ENCODE measurements at regions not wholly inside any gene's neighbourhood (a gene's known extent, or its start where the extent isn't known, plus 50 kb on each side); places are given as distances from the start of the nearest gene placed in this dataset.

- H3K4me3 ChIP-seq (ENCODE audit: low read depth in 2 of 2, low read length in 2 of 2): no peak overlapping the region
- no peak overlapping the region for H3K27ac ChIP-seq (ENCODE audit: low read length)
- no peaks in the 10 kb centered on the region for H3K36me3 ChIP-seq (ENCODE audit: control insufficient read depth, insufficient read depth, low read length)
- intact Hi-C loops (cut with micrococcal nuclease; ENCODE audit: unreplicated experiment) (no loop called here), in situ Hi-C loops (cut with HindIII; ENCODE audit: low pct_unique_long_range_greater_than_20kb, low sequenced_read_pairs) (no loop called here)
- no peaks in the 10 kb centered on the region for H3K9me3 ChIP-seq (ENCODE audit: control insufficient read depth, insufficient read depth, low read depth, low read length)
- TF ChIP-seq SIN3A (IDR thresholded peaks at IDR 0.05; ENCODE audit: borderline replicate concordance, insufficient read depth, low read depth, low read length) (no peak), CTCF (IDR thresholded peaks at IDR 0.05) (no peak), POLR2AphosphoS5 (IDR thresholded peaks at IDR 0.05; ENCODE audit: low read depth, low read length) (no peak), TCF7L2 (IDR thresholded peaks at IDR 0.05; ENCODE audit: low read depth, low read length) (no peak)
- TF ChIP-seq, protein P1, sequence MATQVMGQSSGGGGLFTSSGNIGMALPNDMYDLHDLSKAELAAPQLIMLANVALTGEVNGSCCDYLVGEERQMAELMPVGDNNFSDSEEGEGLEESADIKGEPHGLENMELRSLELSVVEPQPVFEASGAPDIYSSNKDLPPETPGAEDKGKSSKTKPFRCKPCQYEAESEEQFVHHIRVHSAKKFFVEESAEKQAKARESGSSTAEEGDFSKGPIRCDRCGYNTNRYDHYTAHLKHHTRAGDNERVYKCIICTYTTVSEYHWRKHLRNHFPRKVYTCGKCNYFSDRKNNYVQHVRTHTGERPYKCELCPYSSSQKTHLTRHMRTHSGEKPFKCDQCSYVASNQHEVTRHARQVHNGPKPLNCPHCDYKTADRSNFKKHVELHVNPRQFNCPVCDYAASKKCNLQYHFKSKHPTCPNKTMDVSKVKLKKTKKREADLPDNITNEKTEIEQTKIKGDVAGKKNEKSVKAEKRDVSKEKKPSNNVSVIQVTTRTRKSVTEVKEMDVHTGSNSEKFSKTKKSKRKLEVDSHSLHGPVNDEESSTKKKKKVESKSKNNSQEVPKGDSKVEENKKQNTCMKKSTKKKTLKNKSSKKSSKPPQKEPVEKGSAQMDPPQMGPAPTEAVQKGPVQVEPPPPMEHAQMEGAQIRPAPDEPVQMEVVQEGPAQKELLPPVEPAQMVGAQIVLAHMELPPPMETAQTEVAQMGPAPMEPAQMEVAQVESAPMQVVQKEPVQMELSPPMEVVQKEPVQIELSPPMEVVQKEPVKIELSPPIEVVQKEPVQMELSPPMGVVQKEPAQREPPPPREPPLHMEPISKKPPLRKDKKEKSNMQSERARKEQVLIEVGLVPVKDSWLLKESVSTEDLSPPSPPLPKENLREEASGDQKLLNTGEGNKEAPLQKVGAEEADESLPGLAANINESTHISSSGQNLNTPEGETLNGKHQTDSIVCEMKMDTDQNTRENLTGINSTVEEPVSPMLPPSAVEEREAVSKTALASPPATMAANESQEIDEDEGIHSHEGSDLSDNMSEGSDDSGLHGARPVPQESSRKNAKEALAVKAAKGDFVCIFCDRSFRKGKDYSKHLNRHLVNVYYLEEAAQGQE (IDR thresholded peaks at IDR 0.05; ENCODE audit: insufficient read depth in 1 of 2, low read depth in 2 of 2, low read length in 1 of 2): no peak
- ATAC-seq: no peak
- no TSS peak for BruUV-seq (replicated peaks)
- ChIA-PET POLR2A (no interaction called here), CTCF (no interaction called here)
- no peak for DNase-seq (ENCODE audit: low read depth, low spot score)
- H3K27me3 ChIP-seq (ENCODE audit: control insufficient read depth, insufficient read depth, low read length): 0 out of 2 replicates have a peak, but pooled peaks cover 2% of the 10 kb centered on the region
- no peaks in the 10 kb centered on the region for H3K4me1 ChIP-seq (ENCODE audit: control insufficient read depth, insufficient read depth, low read length)
These were observed 204.8 kb upstream of the SESN3 start for GRCh38 chr11:95435628-95436353.

GRCh38 chr11:95435192-95435591, 204.2 kb upstream of the SESN3 start:
- POLR2A ChIA-PET: no interaction called here
- DNase-seq (ENCODE audit: low read depth, low spot score) (no peak), ATAC-seq (no peak)
- in situ Hi-C loops (cut with HindIII; ENCODE audit: low pct_unique_long_range_greater_than_20kb, low sequenced_read_pairs): no loop called here
- intact Hi-C loops (cut with micrococcal nuclease; ENCODE audit: unreplicated experiment): no loop called here
- Histone ChIP-seq H3K27ac (ENCODE audit: low read length) (no peak overlapping the region), H3K4me3 (ENCODE audit: low read depth in 2 of 2, low read length in 2 of 2) (no peak overlapping the region), H3K27me3 (ENCODE audit: control insufficient read depth, insufficient read depth, low read length) (0 out of 2 replicates have a peak, but pooled peaks cover 2% of the 10 kb centered on the region), H3K9me3 (ENCODE audit: control insufficient read depth, insufficient read depth, low read depth, low read length) (no peaks in the 10 kb centered on the region), H3K36me3 (ENCODE audit: control insufficient read depth, insufficient read depth, low read length) (no peaks in the 10 kb centered on the region), H3K4me1 (ENCODE audit: control insufficient read depth, insufficient read depth, low read length) (no peaks in the 10 kb centered on the region)
- BruUV-seq (replicated peaks): no TSS peak
- no peak for TF ChIP-seq TCF7L2 (IDR thresholded peaks at IDR 0.05; ENCODE audit: low read depth, low read length)
- no peak for TF ChIP-seq SIN3A (IDR thresholded peaks at IDR 0.05; ENCODE audit: borderline replicate concordance, insufficient read depth, low read depth, low read length)
- TF ChIP-seq, protein P1 (IDR thresholded peaks at IDR 0.05; ENCODE audit: insufficient read depth in 1 of 2, low read depth in 2 of 2, low read length in 1 of 2): no peak
- no peak for TF ChIP-seq CTCF (IDR thresholded peaks at IDR 0.05)
- TF ChIP-seq POLR2AphosphoS5 (IDR thresholded peaks at IDR 0.05; ENCODE audit: low read depth, low read length): no peak
- CTCF ChIA-PET: no interaction called here

All from Panc1 (cell line).